CD4-positive, alpha-beta T cell treated with Interferon alpha-2 for 1 hour (primary cell): ENCODE measurements at regions not wholly inside any gene's neighbourhood (a gene's known extent, or its start where the extent isn't known, plus 50 kb on each side); places are given as distances from the start of the nearest gene placed in this dataset.
A peak's percentile ranks its signal among the peaks of the same experiment; 100 is the strongest.

Experiments
- DNase-seq, 2 donors: peaks; one replicate each; pipeline ENCODE4 v3.0.0-alpha.2; 2020 to 2022

GRCh38 chr14:94946244-94946643 is 176.3 kb upstream of the GSC start:
- DNase-seq: peak in 1 of 2 donors; percentile 51

GRCh38 chr14:94945615-94946014 is 175.7 kb upstream of the GSC start:
- peak; percentile 49 to 67 for DNase-seq

- no peak for DNase-seq
Measured at GRCh38 chr14:94944636-94945258, 174.8 kb upstream of the GSC start.

- DNase-seq: no peak
Measured at GRCh38 chr14:94942601-94943000, 172.7 kb upstream of the GSC start.

- DNase-seq: peak in 1 of 2 donors; percentile 2
Measured at GRCh38 chr14:94941311-94941710, 171.4 kb upstream of the GSC start.

GRCh38 chr14:94940263-94940993 is 170.5 kb upstream of the GSC start:
- no peak for DNase-seq

GRCh38 chr14:94938016-94938415 is 168.1 kb upstream of the GSC start:
- no peak for DNase-seq

- no peak for DNase-seq
Measured at GRCh38 chr14:94936901-94937685, 167.2 kb upstream of the GSC start.

- no peak for DNase-seq
Measured at GRCh38 chr14:94936401-94936892, 166.5 kb upstream of the GSC start.

- no peak for DNase-seq
Measured at GRCh38 chr14:94935706-94936300, 165.9 kb upstream of the GSC start.

GRCh38 chr14:94934276-94934810 is 164.4 kb upstream of the GSC start:
- DNase-seq: no peak

GRCh38 chr14:94933486-94933885 is 163.6 kb upstream of the GSC start:
- no peak for DNase-seq

- no peak for DNase-seq
Measured at GRCh38 chr14:94932589-94932988, 162.7 kb upstream of the GSC start.

GRCh38 chr14:94930690-94931089 is 160.8 kb upstream of the GSC start:
- no peak for DNase-seq

GRCh38 chr14:94929354-94929753 is 159.4 kb upstream of the GSC start:
- no peak for DNase-seq

- no peak for DNase-seq
Measured at GRCh38 chr14:94926176-94926575, 156.3 kb upstream of the GSC start.

- DNase-seq: no peak
Measured at GRCh38 chr14:94925416-94926173, 155.7 kb upstream of the GSC start.

GRCh38 chr14:94924189-94924588 is 154.3 kb upstream of the GSC start:
- no peak for DNase-seq

- DNase-seq: no peak
Measured at GRCh38 chr14:94923786-94924185, 153.9 kb upstream of the GSC start.

GRCh38 chr14:94922595-94923239 is 152.8 kb upstream of the GSC start:
- no peak for DNase-seq

GRCh38 chr14:94921882-94922585 is 152.1 kb upstream of the GSC start:
- no peak for DNase-seq
